Amniotic epithelial cell (primary cell): ENCODE measurements at regions not wholly inside any gene's neighbourhood (a gene's known extent, or its start where the extent isn't known, plus 50 kb on each side); places are given as distances from the start of the nearest gene placed in this dataset.

Experiments
- DNase-seq: peaks from one replicate; pipeline ENCODE4 v3.0.0-alpha.2; 2010; ENCODE audit warnings: low read depth

GRCh38 chr13:33751151-33751550, 66.8 kb upstream of the RFC3 start:
- peak; percentile 92 for DNase-seq

- no peak for DNase-seq
Observed at GRCh38 chr13:33752094-33752493, 65.9 kb upstream of the RFC3 start.

GRCh38 chr13:33752597-33752996, 65.4 kb upstream of the RFC3 start:
- no peak for DNase-seq

GRCh38 chr13:33756929-33757328, 61.0 kb upstream of the RFC3 start:
- no peak for DNase-seq

GRCh38 chr13:33757713-33758112, 60.2 kb upstream of the RFC3 start:
- DNase-seq, result no peak

GRCh38 chr13:33758113-33758512, 59.8 kb upstream of the RFC3 start:
- no peak for DNase-seq

- DNase-seq, result no peak
Observed at GRCh38 chr13:33761740-33762139, 56.2 kb upstream of the RFC3 start.

GRCh38 chr13:33763021-33763420, 54.9 kb upstream of the RFC3 start:
- DNase-seq, result peak; percentile 20

GRCh38 chr13:33764716-33765115, 53.2 kb upstream of the RFC3 start:
- DNase-seq, result no peak

GRCh38 chr13:33766329-33767123, 51.4 kb upstream of the RFC3 start:
- DNase-seq, result no peak

GRCh38 chr13:33767140-33767539, 50.8 kb upstream of the RFC3 start:
- no peak for DNase-seq
